Thymus (tissue), 11 donors: ENCODE measurements at regions not wholly inside any gene's neighbourhood (a gene's known extent, or its start where the extent isn't known, plus 50 kb on each side); places are given as distances from the start of the nearest gene placed in this dataset.

Experiments
- DNase-seq, 9 donors: peaks; one replicate each; pipeline ENCODE4 v3.0.0-alpha.2; 2013; ENCODE audit warnings: low spot score in 9 of 9, low read depth in 6 of 9, missing footprints in 1 of 9
- H3K27ac ChIP-seq, 2 donors: one replicate each; pipeline ENCODE4 v1.5.1; 2013; ENCODE audit warnings: control low read depth in 1 of 2, low read depth in 1 of 2, low read length in 1 of 2, mild to moderate bottlenecking in 1 of 2, moderate library complexity in 1 of 2
- H3K27me3 ChIP-seq, 2 donors: one replicate each; pipeline ENCODE4 v1.5.1; 2013; ENCODE audit warnings: low read length in 1 of 2; ENCODE audit not compliant: control insufficient read depth in 2 of 2, insufficient read depth in 1 of 2
- H3K36me3 ChIP-seq, 2 donors: one replicate each; pipeline ENCODE4 v1.5.1; 2013; ENCODE audit warnings: low read length in 1 of 2, mild to moderate bottlenecking in 1 of 2, moderate library complexity in 1 of 2; ENCODE audit not compliant: control insufficient read depth in 2 of 2, insufficient read depth in 2 of 2
- H3K4me1 ChIP-seq, 2 donors: one replicate each; pipeline ENCODE4 v1.5.1; 2013; ENCODE audit warnings: low read length in 2 of 2; ENCODE audit not compliant: control insufficient read depth in 2 of 2, insufficient read depth in 2 of 2
- H3K4me3 ChIP-seq, 2 donors: one replicate each; pipeline ENCODE4 v1.5.1; 2013; ENCODE audit warnings: low read length in 2 of 2, control low read depth in 1 of 2, mild to moderate bottlenecking in 1 of 2
- H3K9me3 ChIP-seq, 2 donors: one replicate each; pipeline ENCODE4 v1.5.1; 2013; ENCODE audit warnings: low read length in 1 of 2, mild to moderate bottlenecking in 1 of 2; ENCODE audit not compliant: control insufficient read depth in 2 of 2, insufficient read depth in 1 of 2
- WGBS: extraction: QIAGEN DNeasy Blood & Tissue Kit; methylation state at CpG from one replicate; pipeline ENCODE4 v1.1.7; 2013; 5-methylcytosine and 5-hydroxymethylcytosine counted together
- donor health status: healthy.

- H3K4me3 ChIP-seq, result no peak overlapping the region
- WGBS, result 88% methylated on average over 1 of the region's 1 CpG
- no peaks in the 10 kb centered on the region for H3K36me3 ChIP-seq
- no peaks in the 10 kb centered on the region for H3K4me1 ChIP-seq
- no peaks in the 10 kb centered on the region for H3K27me3 ChIP-seq
- no peak overlapping the region for H3K27ac ChIP-seq
- peaks cover 0 to 3% of the 10 kb centered on the region in 2 donors for H3K9me3 ChIP-seq
- DNase-seq, result no peak
Measured at GRCh38 chr5:18220631-18221030, 586.4 kb downstream of the TAF11L14 start.

- Histone ChIP-seq H3K4me1 (no peaks in the 10 kb centered on the region), H3K27me3 (no peaks in the 10 kb centered on the region), H3K9me3 (no peaks in the 10 kb centered on the region), H3K4me3 (no peak overlapping the region), H3K36me3 (no peaks in the 10 kb centered on the region), H3K27ac (no peak overlapping the region)
- no peak for DNase-seq
Measured at GRCh38 chr5:18236386-18236785, 602.1 kb downstream of the TAF11L14 start.

- WGBS, result 91% methylated on average over 2 of the region's 2 CpGs
- no peak for DNase-seq
- Histone ChIP-seq H3K36me3 (no peaks in the 10 kb centered on the region), H3K4me1 (no peaks in the 10 kb centered on the region), H3K9me3 (no peaks in the 10 kb centered on the region), H3K27me3 (no peaks in the 10 kb centered on the region), H3K4me3 (no peak overlapping the region), H3K27ac (no peak overlapping the region)
Measured at GRCh38 chr5:18238321-18238720, 604.1 kb downstream of the TAF11L14 start.

GRCh38 chr5:18240971-18241370 is 606.7 kb downstream of the TAF11L14 start:
- Histone ChIP-seq H3K27ac (no peak overlapping the region), H3K4me3 (no peak overlapping the region), H3K36me3 (no peaks in the 10 kb centered on the region), H3K27me3 (no peaks in the 10 kb centered on the region), H3K9me3 (no peaks in the 10 kb centered on the region), H3K4me1 (no peaks in the 10 kb centered on the region)
- WGBS, result 94% methylated on average over 1 of the region's 1 CpG
- no peak for DNase-seq

- Histone ChIP-seq H3K4me1 (no peaks in the 10 kb centered on the region), H3K36me3 (no peaks in the 10 kb centered on the region), H3K4me3 (no peak overlapping the region), H3K27me3 (no peaks in the 10 kb centered on the region), H3K27ac (no peak overlapping the region), H3K9me3 (no peaks in the 10 kb centered on the region)
- WGBS, result 96% methylated on average over 2 of the region's 2 CpGs
- no peak for DNase-seq
Measured at GRCh38 chr5:18243846-18244245, 609.6 kb downstream of the TAF11L14 start.

- Histone ChIP-seq H3K9me3 (no peaks in the 10 kb centered on the region), H3K4me3 (no peak overlapping the region)
- no peak for DNase-seq
Measured at GRCh38 chr5:18244309-18244708, 610.0 kb downstream of the TAF11L14 start.

GRCh38 chr5:18252559-18252958 is 618.3 kb downstream of the TAF11L14 start:
- Histone ChIP-seq H3K4me1 (no peaks in the 10 kb centered on the region), H3K27me3 (no peaks in the 10 kb centered on the region), H3K36me3 (no peaks in the 10 kb centered on the region), H3K9me3 (peaks cover 0 to 7% of the 10 kb centered on the region in 2 donors), H3K4me3 (no peak overlapping the region), H3K27ac (no peak overlapping the region)
- DNase-seq, result no peak
- 96% methylated on average over 3 of the region's 3 CpGs for WGBS

More at GRCh38 chr5:18244309-18244708, 610.0 kb downstream of the TAF11L14 start:
- H3K4me1 ChIP-seq, result no peaks in the 10 kb centered on the region
- H3K36me3 ChIP-seq, result no peaks in the 10 kb centered on the region
- no peaks in the 10 kb centered on the region for H3K27me3 ChIP-seq
- H3K27ac ChIP-seq, result no peak overlapping the region

GRCh38 chr5:18264126-18264882 is 630.0 kb downstream of the TAF11L14 start:
- 98% methylated on average over 3 of the region's 3 CpGs for WGBS
- no peaks in the 10 kb centered on the region for H3K27me3 ChIP-seq
- no peak overlapping the region for H3K27ac ChIP-seq
- H3K4me1 ChIP-seq, result no peaks in the 10 kb centered on the region
- no peak overlapping the region for H3K4me3 ChIP-seq
- DNase-seq, result no peak
- no peaks in the 10 kb centered on the region for H3K9me3 ChIP-seq
- no peaks in the 10 kb centered on the region for H3K36me3 ChIP-seq

GRCh38 chr5:18270635-18271338 is 636.5 kb downstream of the TAF11L14 start:
- H3K36me3 ChIP-seq, result no peaks in the 10 kb centered on the region
- 95% methylated on average over 4 of the region's 4 CpGs for WGBS
- DNase-seq, result no peak
- H3K9me3 ChIP-seq, result no peaks in the 10 kb centered on the region
- no peak overlapping the region for H3K4me3 ChIP-seq
- no peak overlapping the region for H3K27ac ChIP-seq
- no peaks in the 10 kb centered on the region for H3K4me1 ChIP-seq
- no peaks in the 10 kb centered on the region for H3K27me3 ChIP-seq
